Suppressor macrophage (primary cell): ENCODE measurements at regions not wholly inside any gene's neighbourhood (a gene's known extent, or its start where the extent isn't known, plus 50 kb on each side); places are given as distances from the start of the nearest gene placed in this dataset.

Experiments
- DNase-seq, 4 experiments: peaks; one replicate each; pipeline ENCODE4 v3.0.0-alpha.2; 2020 to 2022

DNA sequence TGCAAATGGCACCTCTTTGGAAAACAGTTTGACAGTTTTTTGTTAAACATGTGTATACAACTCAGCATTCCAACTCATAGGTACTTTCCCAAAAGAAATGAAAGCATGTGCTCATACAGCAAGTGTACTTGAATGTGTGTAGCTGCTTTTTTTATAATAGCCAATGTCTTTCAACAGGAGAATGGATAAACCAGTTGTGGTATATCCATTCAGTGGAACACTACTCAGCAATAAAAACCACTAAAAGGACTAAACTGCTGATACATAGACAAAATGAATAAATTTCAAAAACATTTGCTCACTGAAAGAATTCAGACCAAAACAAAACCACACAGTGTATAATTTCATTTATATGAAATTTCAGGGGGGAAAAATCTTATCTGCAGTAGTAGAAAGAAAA, 267.3 kb downstream of the NR2F1-AS1 start:
- DNase-seq: no peak

GRCh38 chr5:93311881-93312280, 269.1 kb downstream of the NR2F1-AS1 start:
- DNase-seq: no peak

GRCh38 chr5:93307557-93307956, 273.5 kb downstream of the NR2F1-AS1 start:
- DNase-seq: no peak

DNA sequence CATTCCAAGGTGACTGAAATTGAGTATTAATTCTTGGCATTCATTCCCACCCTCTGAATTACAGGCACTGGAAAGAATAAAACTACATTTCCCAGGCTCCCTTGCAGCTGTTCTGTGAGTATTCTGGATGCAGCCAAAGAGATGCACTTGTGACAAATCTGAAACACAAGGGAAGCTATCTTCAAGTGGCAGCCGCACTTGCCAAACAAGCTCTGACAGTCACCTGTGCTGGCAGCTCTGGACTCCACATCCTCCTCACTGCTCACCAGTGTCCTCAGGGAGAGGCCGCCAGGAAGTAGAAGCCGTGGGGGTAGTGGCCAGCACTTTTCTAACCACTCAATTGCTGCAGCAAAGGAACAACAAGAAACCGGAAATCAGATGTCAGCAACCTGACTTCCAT, 275.0 kb downstream of the NR2F1-AS1 start:
- no peak for DNase-seq

GRCh38 chr5:93304456-93305250, 276.4 kb downstream of the NR2F1-AS1 start:
- no peak for DNase-seq

- DNase-seq: no peak
These were observed 277.7 kb downstream of the NR2F1-AS1 start for GRCh38 chr5:93303291-93303691.

- DNase-seq: no peak
These were observed 278.3 kb downstream of the NR2F1-AS1 start for GRCh38 chr5:93302711-93303110.

DNA sequence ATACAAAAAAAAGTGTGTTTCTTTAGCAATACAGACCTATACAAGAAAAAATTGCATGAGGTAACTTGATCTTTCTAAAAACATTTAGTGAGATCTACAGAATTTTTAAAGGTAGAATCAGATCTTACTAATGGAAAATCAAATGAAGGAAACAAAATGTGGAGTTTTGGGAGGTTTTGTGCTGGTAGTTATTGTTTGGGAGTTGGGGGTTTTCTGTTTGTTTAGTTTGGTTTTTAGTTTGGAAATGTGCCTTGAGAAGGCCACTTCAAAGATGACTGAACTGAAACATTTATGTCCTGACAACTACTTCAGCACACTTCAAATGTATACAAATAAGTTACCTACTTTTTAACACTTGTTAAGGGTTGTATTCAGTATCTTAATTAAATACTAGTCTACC, 280.1 kb downstream of the NR2F1-AS1 start:
- no peak for DNase-seq

- DNase-seq: no peak
These were observed 280.6 kb downstream of the NR2F1-AS1 start for GRCh38 chr5:93300309-93300923.

- DNase-seq: no peak
These were observed 281.2 kb downstream of the NR2F1-AS1 start for GRCh38 chr5:93299681-93300308.

DNA sequence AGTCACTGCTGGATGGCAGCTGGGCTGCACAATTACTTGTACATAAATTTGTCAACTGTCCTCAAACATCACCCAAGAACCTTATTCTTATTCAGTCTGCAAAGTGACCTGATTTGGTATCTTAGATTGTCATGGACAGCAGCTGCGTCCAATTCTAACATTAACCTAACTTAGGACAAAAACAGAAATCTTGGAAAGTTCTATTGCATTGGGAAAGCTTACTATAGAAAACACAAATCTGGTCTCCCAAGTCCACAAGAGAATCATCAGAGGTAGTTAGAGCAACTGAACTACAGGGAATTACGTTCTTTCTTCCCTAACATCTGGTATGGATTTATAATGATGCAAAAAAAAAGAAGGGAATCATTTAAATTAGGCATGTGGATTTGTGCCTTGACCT, 283.9 kb downstream of the NR2F1-AS1 start:
- DNase-seq: no peak

DNA sequence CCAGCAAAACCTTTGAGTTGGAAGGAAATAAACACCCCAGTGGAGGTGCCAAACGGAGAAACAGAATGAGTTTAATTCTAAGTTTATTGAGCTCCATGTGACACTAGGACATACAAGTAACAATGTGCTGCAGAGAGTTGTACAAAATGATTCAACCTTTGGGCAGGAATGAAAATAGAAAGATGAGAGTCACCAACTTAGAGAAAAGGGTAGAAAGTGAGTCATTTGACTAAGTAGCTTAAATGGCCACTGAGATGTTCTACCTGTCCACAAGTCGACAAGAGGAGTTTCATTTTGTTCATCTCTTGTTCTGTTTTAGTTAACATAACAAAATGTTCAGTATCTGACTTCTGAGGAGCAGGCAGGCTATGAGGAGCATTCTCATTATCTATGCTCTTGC, 284.7 kb downstream of the NR2F1-AS1 start:
- DNase-seq: no peak

- DNase-seq: no peak
These were observed 286.0 kb downstream of the NR2F1-AS1 start for GRCh38 chr5:93294996-93295395.

GRCh38 chr5:93294199-93294598, 286.8 kb downstream of the NR2F1-AS1 start:
- DNase-seq: no peak

DNA sequence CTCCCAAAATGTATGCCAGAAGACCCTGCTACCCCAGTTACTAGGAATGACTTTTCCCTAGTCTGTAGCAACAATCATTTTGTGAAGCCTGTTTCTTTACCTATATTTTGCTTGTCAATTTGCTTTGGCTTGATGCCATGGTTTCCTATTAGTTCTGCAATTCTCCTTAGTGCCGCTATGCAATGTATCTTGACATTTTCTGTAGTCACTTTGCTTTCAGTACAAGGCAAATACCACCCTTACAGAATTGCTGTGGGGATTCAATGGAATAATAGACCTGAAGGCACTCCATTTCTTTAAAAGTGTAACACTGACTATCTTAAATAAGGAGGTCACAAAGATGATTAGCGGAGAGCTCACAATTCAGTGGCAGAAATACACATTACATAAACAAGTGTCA, 291.1 kb downstream of the NR2F1-AS1 start:
- DNase-seq: no peak

GRCh38 chr5:93285461-93285860, 295.6 kb downstream of the NR2F1-AS1 start:
- DNase-seq: no peak

DNA sequence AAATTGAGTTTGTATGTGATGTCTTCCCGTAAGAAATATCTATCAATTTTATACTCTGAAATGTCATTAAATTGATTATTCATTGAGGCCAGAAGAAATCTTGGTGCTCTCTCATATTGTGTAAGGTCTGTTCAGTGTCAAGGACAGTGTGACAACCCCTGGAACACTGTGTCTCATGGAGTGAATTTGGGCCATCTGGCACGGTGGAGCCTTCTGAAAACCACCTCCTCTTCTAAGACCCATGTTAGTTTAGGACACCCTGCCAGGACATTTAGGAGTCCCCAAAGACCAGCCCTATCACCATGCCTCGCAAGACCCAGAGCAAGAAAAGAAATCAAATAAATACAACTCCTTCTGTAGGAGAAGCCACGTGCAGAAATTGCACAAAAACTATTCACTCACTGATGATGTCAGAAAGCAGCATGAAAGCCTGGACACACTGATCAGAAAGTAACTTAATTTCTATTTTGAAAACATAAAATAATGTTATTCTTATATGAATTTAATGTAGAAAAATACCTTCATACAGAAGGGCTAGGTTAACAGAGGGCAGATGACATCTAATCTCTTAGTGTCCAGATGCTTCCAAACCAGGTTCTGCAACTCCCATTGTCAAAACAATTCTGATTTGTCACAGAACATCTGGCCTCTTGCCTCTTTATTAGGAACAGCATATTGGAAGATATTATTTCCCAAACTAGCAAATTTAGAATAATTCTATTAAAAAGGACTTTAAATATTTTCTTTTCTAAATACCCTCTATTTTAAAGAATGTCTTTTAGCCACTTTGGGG, 298.8 kb downstream of the NR2F1-AS1 start:
- no peak for DNase-seq

DNA sequence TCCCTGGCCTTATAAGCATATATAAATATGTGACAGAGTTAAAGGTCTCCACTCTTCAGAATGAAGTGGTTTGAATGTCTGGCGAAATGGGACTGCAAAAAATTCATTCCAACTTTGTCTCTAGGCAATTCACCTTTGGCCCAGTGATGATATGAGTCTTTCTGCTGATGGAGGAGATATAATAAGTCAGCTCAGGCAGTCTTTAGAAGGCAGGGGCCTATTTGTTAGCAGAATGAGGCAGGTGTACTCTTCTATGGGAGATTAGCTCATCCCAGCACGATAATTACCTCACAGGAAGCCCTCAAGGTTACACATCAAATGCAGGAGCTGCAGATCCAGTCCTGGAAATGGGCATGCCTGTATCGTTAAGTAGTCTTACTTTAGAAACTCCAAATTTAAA, 300.5 kb downstream of the NR2F1-AS1 start:
- no peak for DNase-seq

DNA sequence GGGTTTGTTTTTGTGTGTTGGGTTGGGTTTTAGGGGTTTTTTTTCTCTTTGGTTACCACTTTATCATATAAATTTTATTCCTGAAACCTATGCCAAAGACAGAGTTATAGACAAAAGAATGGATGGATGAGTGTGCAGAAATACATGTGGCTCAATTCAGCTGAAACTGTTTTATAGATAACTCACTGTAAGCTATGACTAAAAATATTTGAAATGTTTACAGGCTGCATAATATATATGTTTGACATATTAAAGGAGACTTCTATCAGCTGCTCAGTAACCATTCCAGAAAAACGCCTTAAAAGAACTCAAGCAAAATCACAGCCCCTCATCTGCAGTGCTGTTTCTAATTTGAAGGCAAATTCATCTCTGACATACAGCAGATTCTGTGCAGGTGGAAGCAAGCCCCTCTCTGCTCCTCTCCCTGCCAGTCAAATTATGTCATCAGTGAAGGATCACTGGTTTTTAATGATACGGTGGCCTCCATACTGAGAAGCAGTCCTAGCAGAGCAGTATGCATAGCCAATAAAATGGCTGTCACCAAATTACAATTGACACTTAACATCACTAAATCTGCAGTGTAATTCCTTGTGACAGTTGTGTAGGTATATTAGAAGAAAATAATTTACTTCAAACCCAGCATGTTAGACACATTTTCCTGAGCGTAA, 301.6 kb downstream of the NR2F1-AS1 start:
- no peak for DNase-seq

DNA sequence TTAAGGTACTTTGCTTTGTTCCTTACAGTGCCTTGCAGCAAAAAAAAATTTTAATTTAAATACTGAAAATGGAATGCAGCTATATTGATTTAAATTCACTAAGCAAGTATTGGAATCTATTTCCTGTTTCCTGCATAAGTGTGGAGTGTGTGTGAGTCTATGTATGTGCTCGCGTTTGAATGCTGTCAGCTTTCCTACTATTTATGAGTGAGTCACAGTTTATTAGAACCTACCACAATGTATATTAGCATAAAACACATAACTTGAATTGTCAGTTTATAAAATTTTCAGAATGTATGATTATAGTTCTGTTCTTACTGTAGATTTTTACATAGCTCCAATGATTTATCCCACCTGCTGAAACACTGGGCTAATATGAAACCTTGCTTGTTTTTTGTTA, 302.1 kb downstream of the NR2F1-AS1 start:
- DNase-seq: no peak

- no peak for DNase-seq
These were observed 304.0 kb downstream of the NR2F1-AS1 start for GRCh38 chr5:93277051-93277450.

- DNase-seq: no peak
These were observed 305.6 kb downstream of the NR2F1-AS1 start for GRCh38 chr5:93275376-93275775.

- DNase-seq: no peak
These were observed 306.7 kb downstream of the NR2F1-AS1 start for GRCh38 chr5:93274291-93274690.
